ENCODE measurements at regions not wholly inside any gene's neighbourhood (a gene's known extent, or its start where the extent isn't known, plus 50 kb on each side); places are given as distances from the start of the nearest gene placed in this dataset.

DNA sequence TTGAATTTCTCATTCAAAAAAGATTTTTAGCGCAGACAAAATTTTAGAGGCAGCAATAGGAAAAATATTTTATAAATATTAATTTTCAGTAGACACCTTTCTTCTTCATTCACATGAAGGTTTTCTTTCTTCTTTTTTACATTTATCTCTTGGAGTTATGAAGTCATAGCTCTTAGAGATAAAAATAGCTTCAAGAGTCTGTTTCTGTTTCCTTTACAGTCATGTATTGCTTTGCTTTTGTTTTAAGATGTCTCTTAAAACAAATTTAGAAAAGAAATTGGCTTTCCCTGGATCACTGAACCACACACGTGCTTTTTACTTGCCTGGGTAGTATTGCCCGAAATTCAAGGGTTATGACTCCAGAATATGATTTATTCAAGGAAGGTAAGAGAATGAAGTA, 369.9 kb upstream of the LRRC7 start:
- H3K9me3 ChIP-seq: no peaks in the 10 kb centered on the region
- no peaks in the 10 kb centered on the region for H3K9me2 ChIP-seq
- no peak overlapping the region for H3K9ac ChIP-seq
- no peak overlapping the region for H3K27ac ChIP-seq (ENCODE audit: low read depth in 2 of 2, low read length in 1 of 2)
- H3K4me3 ChIP-seq (ENCODE audit: low read depth in 2 of 2, low read length in 1 of 2): no peak overlapping the region
- CTCF ChIA-PET: no interaction called here
- H4K20me1 ChIP-seq (ENCODE audit: insufficient read depth): no peaks in the 10 kb centered on the region
- 33% methylated on average over 3 of the region's 3 CpGs for WGBS (ENCODE audit: low lambda C conversion rate)
- no peak overlapping the region for H3K4me2 ChIP-seq
- no peaks in the 10 kb centered on the region for H3F3A ChIP-seq (replicated peaks; ENCODE audit: insufficient read depth)
- no peaks in the 10 kb centered on the region for H3K36me3 ChIP-seq (replicated peaks in 1 of 2; ENCODE audit: control insufficient read depth in 1 of 2, insufficient read depth in 2 of 2, low read length in 1 of 2)
- no peaks in the 10 kb centered on the region for H3K4me1 ChIP-seq (ENCODE audit: control insufficient read depth in 1 of 2, insufficient read depth in 2 of 2, low read depth in 1 of 2, low read length in 1 of 2)
- POLR2A ChIA-PET: no interaction called here
- H3K27me3 ChIP-seq (ENCODE audit: insufficient read depth): no peaks in the 10 kb centered on the region
- TF ChIP-seq GABPA (IDR thresholded peaks at IDR 0.05; ENCODE audit: low read depth): no peak
- no peak for TF ChIP-seq SMC3 (IDR thresholded peaks at IDR 0.05; ENCODE audit: low read depth, low read length)
- TF ChIP-seq, protein P1, sequence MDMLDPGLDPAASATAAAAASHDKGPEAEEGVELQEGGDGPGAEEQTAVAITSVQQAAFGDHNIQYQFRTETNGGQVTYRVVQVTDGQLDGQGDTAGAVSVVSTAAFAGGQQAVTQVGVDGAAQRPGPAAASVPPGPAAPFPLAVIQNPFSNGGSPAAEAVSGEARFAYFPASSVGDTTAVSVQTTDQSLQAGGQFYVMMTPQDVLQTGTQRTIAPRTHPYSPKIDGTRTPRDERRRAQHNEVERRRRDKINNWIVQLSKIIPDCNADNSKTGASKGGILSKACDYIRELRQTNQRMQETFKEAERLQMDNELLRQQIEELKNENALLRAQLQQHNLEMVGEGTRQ (IDR thresholded peaks at IDR 0.05; ENCODE audit: borderline replicate concordance, low read depth, low read length): no peak
- TF ChIP-seq EZH2phosphoT487 (IDR thresholded peaks at IDR 0.05; ENCODE audit: borderline replicate concordance, low read depth): no peak
- TF ChIP-seq FOXM1 (IDR thresholded peaks at IDR 0.05; ENCODE audit: low read depth): no peak
- TF ChIP-seq EP300 (IDR thresholded peaks at IDR 0.05; ENCODE audit: borderline replicate concordance in 1 of 2, low read depth in 1 of 2, low read length in 1 of 2): no peak
- no peak for TF ChIP-seq TAF1 (IDR thresholded peaks at IDR 0.05; ENCODE audit: borderline replicate concordance, low read depth, low read length)
- TF ChIP-seq, protein P2, sequence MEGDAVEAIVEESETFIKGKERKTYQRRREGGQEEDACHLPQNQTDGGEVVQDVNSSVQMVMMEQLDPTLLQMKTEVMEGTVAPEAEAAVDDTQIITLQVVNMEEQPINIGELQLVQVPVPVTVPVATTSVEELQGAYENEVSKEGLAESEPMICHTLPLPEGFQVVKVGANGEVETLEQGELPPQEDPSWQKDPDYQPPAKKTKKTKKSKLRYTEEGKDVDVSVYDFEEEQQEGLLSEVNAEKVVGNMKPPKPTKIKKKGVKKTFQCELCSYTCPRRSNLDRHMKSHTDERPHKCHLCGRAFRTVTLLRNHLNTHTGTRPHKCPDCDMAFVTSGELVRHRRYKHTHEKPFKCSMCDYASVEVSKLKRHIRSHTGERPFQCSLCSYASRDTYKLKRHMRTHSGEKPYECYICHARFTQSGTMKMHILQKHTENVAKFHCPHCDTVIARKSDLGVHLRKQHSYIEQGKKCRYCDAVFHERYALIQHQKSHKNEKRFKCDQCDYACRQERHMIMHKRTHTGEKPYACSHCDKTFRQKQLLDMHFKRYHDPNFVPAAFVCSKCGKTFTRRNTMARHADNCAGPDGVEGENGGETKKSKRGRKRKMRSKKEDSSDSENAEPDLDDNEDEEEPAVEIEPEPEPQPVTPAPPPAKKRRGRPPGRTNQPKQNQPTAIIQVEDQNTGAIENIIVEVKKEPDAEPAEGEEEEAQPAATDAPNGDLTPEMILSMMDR (IDR thresholded peaks at IDR 0.05): no peak
- no peak for TF ChIP-seq JUND (IDR thresholded peaks at IDR 0.05)
- TF ChIP-seq NRF1 (IDR thresholded peaks at IDR 0.05; ENCODE audit: low read depth, low read length): no peak
- TF ChIP-seq, protein P3, sequence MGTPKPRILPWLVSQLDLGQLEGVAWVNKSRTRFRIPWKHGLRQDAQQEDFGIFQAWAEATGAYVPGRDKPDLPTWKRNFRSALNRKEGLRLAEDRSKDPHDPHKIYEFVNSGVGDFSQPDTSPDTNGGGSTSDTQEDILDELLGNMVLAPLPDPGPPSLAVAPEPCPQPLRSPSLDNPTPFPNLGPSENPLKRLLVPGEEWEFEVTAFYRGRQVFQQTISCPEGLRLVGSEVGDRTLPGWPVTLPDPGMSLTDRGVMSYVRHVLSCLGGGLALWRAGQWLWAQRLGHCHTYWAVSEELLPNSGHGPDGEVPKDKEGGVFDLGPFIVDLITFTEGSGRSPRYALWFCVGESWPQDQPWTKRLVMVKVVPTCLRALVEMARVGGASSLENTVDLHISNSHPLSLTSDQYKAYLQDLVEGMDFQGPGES (IDR thresholded peaks at IDR 0.05; ENCODE audit: low read depth, low read length): no peak
- no peak for TF ChIP-seq GATA2 (CRISPR knock-in tag; IDR thresholded peaks at IDR 0.05)
- no peak for TF ChIP-seq SIN3A (IDR thresholded peaks at IDR 0.05; ENCODE audit: borderline replicate concordance, low read depth, low read length)
- no peak for TF ChIP-seq TCF12 (IDR thresholded peaks at IDR 0.05)
- no peak for TF ChIP-seq RFX5 (IDR thresholded peaks at IDR 0.05; ENCODE audit: low read length)
- no peak for TF ChIP-seq TEAD4 (IDR thresholded peaks at IDR 0.05; ENCODE audit: borderline replicate concordance, insufficient read depth)
- no peak overlapping the region for H2AFZ ChIP-seq (ENCODE audit: low read depth)
- no peaks in the 10 kb centered on the region for H3K79me2 ChIP-seq (ENCODE audit: insufficient read depth)
- no peak for DNase-seq

All from SK-N-SH (cell line).